Tibial nerve (tissue), 4 donors: ENCODE measurements at regions not wholly inside any gene's neighbourhood (a gene's known extent, or its start where the extent isn't known, plus 50 kb on each side); places are given as distances from the start of the nearest gene placed in this dataset.

ENCODE experiments used
- DNase-seq, 2 donors: peaks; one replicate each; pipeline ENCODE4 v3.0.0-alpha.2; 2019; ENCODE audit warnings: low spot score in 2 of 2
- H3K27ac ChIP-seq, 4 donors: fragments of 200-600 bp; sonication (generic) in 3 of 4; one replicate each; pipeline ENCODE4 v1.5.1; 2017 to 2019; ENCODE audit warnings: mild to moderate bottlenecking in 1 of 4
- H3K27me3 ChIP-seq, 2 donors: fragments of 200-600 bp; sonication (generic) in 1 of 2; one replicate each; pipeline versions ENCODE4 v1.5.1 to v1.6.0; 2017 to 2019
- H3K36me3 ChIP-seq, 3 donors: fragments of 200-600 bp; sonication (generic); one replicate each; pipeline ENCODE4 v1.5.1; 2018 to 2019
- H3K4me1 ChIP-seq, 4 donors: fragments of 200-600 bp; sonication (generic) in 3 of 4; one replicate each; pipeline ENCODE4 v1.5.1; 2017 to 2019
- H3K4me3 ChIP-seq, 4 donors: fragments of 200-600 bp; sonication (generic) in 3 of 4; one replicate each; pipeline ENCODE4 v1.5.1; 2017 to 2019; ENCODE audit warnings: mild to moderate bottlenecking in 1 of 4, moderate library complexity in 1 of 4
- H3K9me3 ChIP-seq, 4 donors: fragments of 200-600 bp; sonication (generic) in 3 of 4; one replicate each; pipeline ENCODE4 v1.5.1; 2017 to 2019
- CTCF ChIP-seq, 5 experiments: fragments of 200-600 bp in 3 of 5; fragments of 450-650 bp in 2 of 5; sonication (generic) in 3 of 5; IDR thresholded peaks; one replicate each; pipeline ENCODE4 v1.5.1; 2016 to 2019; ENCODE audit warnings: antibody characterized with exemption in 5 of 5, mild to moderate bottlenecking in 3 of 5, moderate library complexity in 2 of 5
- EP300 ChIP-seq, 2 donors: sonication (generic); formaldehyde crosslinking; IDR thresholded peaks; one replicate each; pipeline ENCODE4 v1.6.1; 2017; ENCODE audit warnings: antibody characterized with exemption in 2 of 2, mild to moderate bottlenecking in 1 of 2
- POLR2A ChIP-seq, 2 donors: fragments of 450-650 bp; IDR thresholded peaks; one replicate each; pipeline ENCODE4 v1.6.1; 2017; ENCODE audit warnings: antibody characterized with exemption in 2 of 2, mild to moderate bottlenecking in 2 of 2, moderate library complexity in 2 of 2
- WGBS, 2 donors: methylation state at CpG; one replicate each; pipeline ENCODE4 v1.1.5; 2018; 5-methylcytosine and 5-hydroxymethylcytosine counted together

DNA sequence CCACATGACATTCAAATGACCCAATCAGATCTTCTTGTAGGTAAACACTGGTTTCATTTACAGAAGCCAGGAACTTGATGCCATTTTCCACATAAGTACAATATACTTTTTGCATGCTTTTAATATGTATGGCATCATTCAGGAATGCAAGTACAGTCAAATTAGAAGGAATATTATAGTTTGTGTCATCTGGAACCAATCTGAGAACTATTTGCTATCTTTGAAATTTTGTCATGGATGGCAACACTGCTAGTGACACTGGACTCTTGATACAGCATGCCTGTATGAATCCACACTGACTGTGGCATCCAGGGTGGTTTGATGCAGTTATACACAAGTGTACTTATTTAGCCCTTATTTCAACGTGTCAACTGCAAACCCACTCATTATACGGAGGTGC is 141.6 kb downstream of the EBLN2 start:
- Histone ChIP-seq H3K27ac (no peak overlapping the region), H3K4me1 (no peaks in the 10 kb centered on the region), H3K27me3 (no peaks in the 10 kb centered on the region), H3K9me3 (no peaks in the 10 kb centered on the region), H3K4me3 (no peak overlapping the region), H3K36me3 (no peaks in the 10 kb centered on the region)
- DNase-seq, result no peak
- TF ChIP-seq POLR2A (IDR thresholded peaks at IDR 0.05), result no peak
- no peak for TF ChIP-seq EP300 (IDR thresholded peaks at IDR 0.05)
- TF ChIP-seq CTCF (IDR thresholded peaks at IDR 0.05), result no peak
- WGBS, 2 donors, result 67 to 90% methylated on average over 2 of the region's 2 CpGs

DNA sequence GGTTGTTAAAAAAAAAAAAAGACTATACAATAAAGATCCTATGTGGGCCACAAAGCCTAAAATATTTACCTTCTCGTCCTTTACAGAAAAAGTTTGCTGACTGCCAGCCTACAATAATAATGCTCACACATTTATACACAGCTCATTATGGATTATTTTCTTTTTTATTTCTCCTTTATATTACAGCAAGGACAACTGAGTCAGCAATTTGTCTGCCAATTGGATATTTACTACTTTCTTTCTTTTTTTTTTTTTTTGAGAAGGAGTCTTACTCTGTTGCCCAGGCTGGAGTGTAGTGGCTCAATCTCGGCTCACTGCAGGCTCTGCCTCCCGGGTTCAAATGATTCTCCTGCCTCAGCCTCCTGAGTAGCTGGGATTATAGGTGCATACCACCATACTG is 142.2 kb downstream of the EBLN2 start:
- 96 to 98% methylated on average over 3 of the region's 3 CpGs for WGBS, 2 donors
- no peaks in the 10 kb centered on the region for H3K36me3 ChIP-seq
- no peak overlapping the region for H3K27ac ChIP-seq
- H3K4me1 ChIP-seq, result no peaks in the 10 kb centered on the region
- no peak overlapping the region for H3K4me3 ChIP-seq
- no peaks in the 10 kb centered on the region for H3K27me3 ChIP-seq
- DNase-seq, result no peak
- H3K9me3 ChIP-seq, result no peaks in the 10 kb centered on the region
- TF ChIP-seq POLR2A (IDR thresholded peaks at IDR 0.05) (no peak), CTCF (IDR thresholded peaks at IDR 0.05) (no peak), EP300 (IDR thresholded peaks at IDR 0.05) (no peak)

- Histone ChIP-seq H3K4me1 (no peaks in the 10 kb centered on the region), H3K27me3 (no peaks in the 10 kb centered on the region), H3K9me3 (no peaks in the 10 kb centered on the region), H3K36me3 (no peaks in the 10 kb centered on the region), H3K4me3 (no peak overlapping the region), H3K27ac (no peak overlapping the region)
- no peak for DNase-seq
- TF ChIP-seq POLR2A (IDR thresholded peaks at IDR 0.05), result no peak
- TF ChIP-seq CTCF (IDR thresholded peaks at IDR 0.05), result no peak
- TF ChIP-seq EP300 (IDR thresholded peaks at IDR 0.05), result no peak
These were observed 143.4 kb downstream of the EBLN2 start for GRCh38 chr3:73204841-73205240.

- Histone ChIP-seq H3K27me3 (no peaks in the 10 kb centered on the region), H3K9me3 (no peaks in the 10 kb centered on the region), H3K27ac (no peak overlapping the region), H3K4me1 (no peaks in the 10 kb centered on the region), H3K4me3 (no peak overlapping the region), H3K36me3 (no peaks in the 10 kb centered on the region)
- TF ChIP-seq CTCF (IDR thresholded peaks at IDR 0.05), result no peak
- no peak for TF ChIP-seq POLR2A (IDR thresholded peaks at IDR 0.05)
- TF ChIP-seq EP300 (IDR thresholded peaks at IDR 0.05), result no peak
- WGBS, 2 donors, result 82 to 85% methylated on average over 5 of the region's 5 CpGs
- DNase-seq, result no peak
These were observed 144.6 kb downstream of the EBLN2 start for GRCh38 chr3:73206030-73206429.

- no peaks in the 10 kb centered on the region for H3K27me3 ChIP-seq
- H3K36me3 ChIP-seq, result no peaks in the 10 kb centered on the region
- H3K9me3 ChIP-seq, result no peaks in the 10 kb centered on the region
- H3K4me3 ChIP-seq, result no peak overlapping the region
- H3K4me1 ChIP-seq, result no peaks in the 10 kb centered on the region
- no peak overlapping the region for H3K27ac ChIP-seq
- TF ChIP-seq POLR2A (IDR thresholded peaks at IDR 0.05), result no peak
- no peak for TF ChIP-seq EP300 (IDR thresholded peaks at IDR 0.05)
- no peak for TF ChIP-seq CTCF (IDR thresholded peaks at IDR 0.05)
- DNase-seq, result no peak
- 33 to 58% methylated on average over 3 of the region's 3 CpGs for WGBS, 2 donors
These were observed 146.5 kb downstream of the EBLN2 start for GRCh38 chr3:73207946-73208440.
